Hepatocyte (in vitro differentiated cells): ENCODE measurements at regions not wholly inside any gene's neighbourhood (a gene's known extent, or its start where the extent isn't known, plus 50 kb on each side); places are given as distances from the start of the nearest gene placed in this dataset.

Source experiments
- EZH2 ChIP-seq: fragments of 200-600 bp; sonication (generic); IDR thresholded peaks from 2 replicates; pipeline ENCODE4 v1.6.1; 2016; ENCODE audit warnings: antibody characterized with exemption, mild to moderate bottlenecking, borderline replicate concordance
- TF ChIP-seq, protein P1 (sequence below): fragments of 200-600 bp; sonication (generic); IDR thresholded peaks from 2 replicates; pipeline ENCODE4 v1.5.1; 2016; ENCODE audit warnings: antibody characterized with exemption, mild to moderate bottlenecking; ENCODE audit not compliant: poor library complexity

DNA sequence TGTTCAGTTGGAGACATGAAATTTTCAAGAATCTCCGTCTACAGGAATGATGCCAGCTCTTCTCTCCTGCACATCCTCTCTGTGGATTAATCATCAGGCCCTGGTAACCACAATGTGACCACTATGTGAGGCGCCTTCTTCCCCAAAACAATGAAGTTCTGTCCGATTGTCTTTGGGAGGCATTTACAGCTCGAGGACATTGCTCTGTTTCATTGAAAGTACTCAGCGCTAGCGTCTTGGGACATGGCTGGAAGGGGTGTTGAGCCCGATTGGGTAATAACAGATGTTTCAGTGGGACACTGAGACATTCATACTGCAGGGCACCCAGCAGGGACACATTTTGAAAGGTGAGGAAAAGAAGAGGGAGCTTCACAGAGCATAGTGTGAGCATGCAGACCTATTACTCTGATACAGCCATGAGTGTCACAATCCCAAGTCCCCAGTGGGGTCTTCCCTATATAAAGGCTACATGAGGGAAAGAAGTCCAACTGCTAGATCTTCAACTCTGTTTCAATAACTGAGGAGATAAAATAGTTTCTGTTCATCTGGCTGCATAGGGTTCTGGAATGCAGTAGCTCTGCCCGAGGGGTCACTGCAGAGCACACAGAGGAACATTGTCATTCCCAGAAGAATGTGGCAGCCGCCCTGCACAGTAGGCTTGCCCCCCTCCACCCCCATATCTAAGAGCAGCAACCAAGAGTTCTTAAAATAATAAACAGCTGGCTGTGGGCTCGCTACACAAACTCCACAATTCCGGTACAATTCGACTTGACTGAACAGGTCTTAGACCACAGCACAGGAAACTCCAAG, 237.3 kb downstream of the OSR1 start:
- TF ChIP-seq, protein P1, sequence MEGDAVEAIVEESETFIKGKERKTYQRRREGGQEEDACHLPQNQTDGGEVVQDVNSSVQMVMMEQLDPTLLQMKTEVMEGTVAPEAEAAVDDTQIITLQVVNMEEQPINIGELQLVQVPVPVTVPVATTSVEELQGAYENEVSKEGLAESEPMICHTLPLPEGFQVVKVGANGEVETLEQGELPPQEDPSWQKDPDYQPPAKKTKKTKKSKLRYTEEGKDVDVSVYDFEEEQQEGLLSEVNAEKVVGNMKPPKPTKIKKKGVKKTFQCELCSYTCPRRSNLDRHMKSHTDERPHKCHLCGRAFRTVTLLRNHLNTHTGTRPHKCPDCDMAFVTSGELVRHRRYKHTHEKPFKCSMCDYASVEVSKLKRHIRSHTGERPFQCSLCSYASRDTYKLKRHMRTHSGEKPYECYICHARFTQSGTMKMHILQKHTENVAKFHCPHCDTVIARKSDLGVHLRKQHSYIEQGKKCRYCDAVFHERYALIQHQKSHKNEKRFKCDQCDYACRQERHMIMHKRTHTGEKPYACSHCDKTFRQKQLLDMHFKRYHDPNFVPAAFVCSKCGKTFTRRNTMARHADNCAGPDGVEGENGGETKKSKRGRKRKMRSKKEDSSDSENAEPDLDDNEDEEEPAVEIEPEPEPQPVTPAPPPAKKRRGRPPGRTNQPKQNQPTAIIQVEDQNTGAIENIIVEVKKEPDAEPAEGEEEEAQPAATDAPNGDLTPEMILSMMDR: no peak
- no peak for TF ChIP-seq EZH2
